ENCODE measurements at regions not wholly inside any gene's neighbourhood (a gene's known extent, or its start where the extent isn't known, plus 50 kb on each side); places are given as distances from the start of the nearest gene placed in this dataset.

DNA sequence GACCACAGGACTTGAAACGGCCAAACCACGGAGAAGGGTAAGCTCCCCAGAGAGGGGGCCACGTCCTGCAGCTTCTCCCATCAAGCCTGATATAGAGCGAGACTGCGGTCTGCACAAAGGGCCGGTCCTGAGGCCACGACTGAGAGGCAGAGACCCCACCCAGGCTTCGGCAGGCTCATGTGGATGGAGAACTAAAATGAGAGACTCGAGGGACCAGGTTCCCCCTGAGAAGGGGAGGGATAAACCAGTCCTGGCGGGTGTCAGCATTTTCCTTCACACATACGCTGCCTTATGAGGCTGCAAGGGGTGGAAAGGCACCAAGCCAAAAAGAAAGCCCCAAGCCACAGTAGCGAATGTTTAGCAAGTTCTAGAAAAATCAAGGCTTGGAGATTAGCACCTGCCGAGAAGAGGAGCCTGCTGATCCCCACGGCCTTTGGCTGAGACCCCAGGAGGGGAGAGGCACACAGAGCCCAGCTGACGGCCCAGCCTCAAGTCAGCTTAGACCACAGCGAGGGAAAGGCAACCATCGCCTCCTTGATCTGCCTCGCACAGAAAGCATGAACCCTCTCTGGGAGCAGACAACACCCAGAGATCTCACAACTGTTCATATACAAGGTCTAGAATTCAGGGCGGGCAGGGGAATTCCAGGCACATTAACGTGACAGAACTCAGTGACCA, 92.6 kb upstream of the RNF32 start:
- H3K4me3 ChIP-seq (ENCODE audit: low read depth, low read length), result no peak overlapping the region
- no peak for DNase-seq (ENCODE audit: low read depth)
- TF ChIP-seq, protein P1, sequence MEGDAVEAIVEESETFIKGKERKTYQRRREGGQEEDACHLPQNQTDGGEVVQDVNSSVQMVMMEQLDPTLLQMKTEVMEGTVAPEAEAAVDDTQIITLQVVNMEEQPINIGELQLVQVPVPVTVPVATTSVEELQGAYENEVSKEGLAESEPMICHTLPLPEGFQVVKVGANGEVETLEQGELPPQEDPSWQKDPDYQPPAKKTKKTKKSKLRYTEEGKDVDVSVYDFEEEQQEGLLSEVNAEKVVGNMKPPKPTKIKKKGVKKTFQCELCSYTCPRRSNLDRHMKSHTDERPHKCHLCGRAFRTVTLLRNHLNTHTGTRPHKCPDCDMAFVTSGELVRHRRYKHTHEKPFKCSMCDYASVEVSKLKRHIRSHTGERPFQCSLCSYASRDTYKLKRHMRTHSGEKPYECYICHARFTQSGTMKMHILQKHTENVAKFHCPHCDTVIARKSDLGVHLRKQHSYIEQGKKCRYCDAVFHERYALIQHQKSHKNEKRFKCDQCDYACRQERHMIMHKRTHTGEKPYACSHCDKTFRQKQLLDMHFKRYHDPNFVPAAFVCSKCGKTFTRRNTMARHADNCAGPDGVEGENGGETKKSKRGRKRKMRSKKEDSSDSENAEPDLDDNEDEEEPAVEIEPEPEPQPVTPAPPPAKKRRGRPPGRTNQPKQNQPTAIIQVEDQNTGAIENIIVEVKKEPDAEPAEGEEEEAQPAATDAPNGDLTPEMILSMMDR (conservative IDR thresholded peaks at IDR 0.05; ENCODE audit: low read depth, low read length), result no peak

DNA sequence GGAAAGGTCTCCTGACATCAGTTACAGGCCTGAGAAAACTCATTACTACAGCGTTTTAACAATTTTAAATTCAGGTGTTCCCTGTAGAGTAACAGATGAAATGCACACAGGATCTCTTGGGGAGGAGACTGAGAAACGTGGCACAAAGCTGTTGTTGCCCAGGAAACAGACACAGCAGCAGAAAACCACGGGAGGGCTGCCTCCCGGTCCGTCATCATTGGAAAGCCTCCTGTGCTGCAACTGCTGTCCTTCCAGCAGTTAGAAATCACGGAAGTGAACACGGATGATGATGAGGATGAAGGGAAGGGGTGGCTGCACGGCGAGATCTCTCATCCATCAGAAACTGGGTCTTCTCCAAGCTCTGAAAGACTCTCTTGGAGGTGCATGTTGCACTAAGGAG, 94.6 kb upstream of the RNF32 start:
- no peak overlapping the region for H3K4me3 ChIP-seq (ENCODE audit: low read depth, low read length)
- TF ChIP-seq, protein P1 (conservative IDR thresholded peaks at IDR 0.05; ENCODE audit: low read depth, low read length), result no peak
- DNase-seq (ENCODE audit: low read depth), result no peak

DNA sequence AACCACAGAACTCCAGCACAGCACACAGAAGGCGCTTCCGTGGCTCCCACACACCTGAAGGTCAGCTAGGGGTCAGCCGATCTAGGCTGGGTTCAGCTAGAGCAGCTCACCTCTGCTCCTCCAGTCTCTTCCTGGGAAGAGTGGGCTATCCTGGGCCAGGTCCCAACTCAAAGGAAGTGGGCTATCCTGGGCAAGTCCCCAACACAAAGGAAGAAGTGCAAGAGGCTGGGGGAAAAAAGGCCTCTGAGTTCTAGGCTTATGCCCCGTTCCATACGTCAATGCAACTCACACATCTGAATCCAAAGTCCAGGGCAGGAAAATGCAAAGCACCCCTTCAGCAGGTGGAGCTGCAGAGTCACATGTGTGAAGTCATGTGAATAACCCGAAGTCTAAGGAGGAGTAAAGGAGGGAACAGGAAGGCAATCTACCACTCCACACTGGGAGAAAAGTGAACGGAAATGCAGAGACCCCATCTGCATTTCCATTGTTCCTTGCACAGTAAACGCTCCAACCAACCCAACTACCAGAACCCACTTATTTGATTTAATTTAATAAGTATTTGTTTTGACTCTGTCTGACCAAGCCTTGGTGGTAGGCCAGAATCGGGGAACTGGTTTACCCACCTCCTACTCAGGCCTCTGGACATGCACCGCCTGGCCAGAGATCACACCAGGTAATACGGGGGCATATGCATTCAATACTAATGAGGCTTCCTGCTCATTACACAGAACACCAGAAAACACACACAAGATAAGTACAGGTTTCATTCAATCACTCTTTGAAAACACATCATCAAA, 95.5 kb upstream of the RNF32 start:
- no peak overlapping the region for H3K4me3 ChIP-seq (ENCODE audit: low read depth, low read length)
- no peak for DNase-seq (ENCODE audit: low read depth)
- TF ChIP-seq, protein P1 (conservative IDR thresholded peaks at IDR 0.05; ENCODE audit: low read depth, low read length), result no peak

DNA sequence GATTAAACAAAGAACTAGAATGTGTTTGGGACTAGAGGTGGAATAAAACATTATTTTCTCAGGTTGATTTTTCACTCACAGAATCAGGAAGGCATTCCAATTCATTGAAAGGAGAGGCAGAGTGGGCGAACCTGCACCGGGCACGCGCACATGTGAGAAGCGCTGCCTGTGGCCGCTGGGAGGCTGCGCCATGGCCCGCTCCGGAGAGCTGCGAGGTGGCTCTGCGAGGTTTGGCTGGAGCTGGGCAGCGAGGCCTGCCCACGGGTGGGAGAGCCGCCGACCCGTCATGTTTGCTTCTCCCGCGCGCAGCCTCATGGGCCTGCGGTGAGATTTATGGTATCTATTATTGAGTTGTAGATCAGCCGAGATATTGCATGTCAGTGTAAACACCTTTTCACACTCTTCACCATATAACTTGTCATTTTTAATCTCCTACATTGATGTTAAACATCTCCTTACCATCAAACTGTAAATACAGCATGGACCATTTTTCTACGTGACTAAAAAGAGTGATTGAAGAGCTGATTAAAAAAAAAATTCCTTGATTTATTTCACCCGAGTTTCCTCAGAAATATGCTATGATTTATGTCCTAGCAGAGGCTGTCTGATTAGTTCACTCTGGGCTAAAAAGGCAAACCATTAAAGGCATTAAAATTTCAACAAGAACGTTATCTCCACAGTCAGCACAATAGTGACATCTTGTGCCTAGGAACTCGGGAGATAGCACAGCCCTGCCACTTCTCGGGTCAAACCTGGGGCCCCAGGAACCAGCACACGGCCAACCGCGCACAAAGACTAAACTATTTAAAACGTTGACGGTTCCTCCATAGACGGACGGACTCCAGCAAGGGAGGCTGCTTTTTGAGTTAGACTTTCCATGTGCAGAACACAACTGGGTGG, 96.6 kb upstream of the RNF32 start:
- DNase-seq (ENCODE audit: low read depth), result no peak
- TF ChIP-seq, protein P1 (conservative IDR thresholded peaks at IDR 0.05; ENCODE audit: low read depth, low read length), result no peak
- H3K4me3 ChIP-seq (ENCODE audit: low read depth, low read length), result no peak overlapping the region

DNA sequence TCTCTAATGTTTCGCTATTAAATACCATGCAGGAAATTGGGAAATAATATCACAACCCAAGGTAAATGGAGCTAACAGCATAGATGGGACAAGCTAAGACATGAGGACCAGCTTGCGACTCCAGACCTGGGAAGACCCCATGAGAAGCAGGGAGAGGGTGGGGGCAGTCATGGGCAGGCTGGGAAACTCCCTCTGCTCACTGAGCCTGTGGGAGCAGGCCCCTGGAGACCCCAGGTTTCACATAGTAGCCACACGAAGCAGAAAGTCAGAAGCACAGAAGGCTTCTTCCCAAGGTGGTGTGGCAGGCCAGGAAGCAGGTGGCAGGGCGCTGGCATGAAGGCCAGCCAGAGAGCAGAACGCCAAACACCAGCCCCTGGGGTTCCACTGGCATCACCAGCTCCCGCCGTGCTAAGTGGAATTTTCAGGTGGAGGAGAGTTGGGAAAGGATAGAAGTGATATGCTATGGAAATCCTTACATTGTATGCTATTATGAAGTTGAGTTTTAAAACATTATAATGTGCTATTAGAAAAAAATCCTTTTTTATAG, 99.9 kb upstream of the RNF32 start:
- H3K4me3 ChIP-seq (ENCODE audit: low read depth, low read length), result no peak overlapping the region
- TF ChIP-seq, protein P1 (conservative IDR thresholded peaks at IDR 0.05; ENCODE audit: low read depth, low read length), result no peak
- DNase-seq (ENCODE audit: low read depth), result no peak

DNA sequence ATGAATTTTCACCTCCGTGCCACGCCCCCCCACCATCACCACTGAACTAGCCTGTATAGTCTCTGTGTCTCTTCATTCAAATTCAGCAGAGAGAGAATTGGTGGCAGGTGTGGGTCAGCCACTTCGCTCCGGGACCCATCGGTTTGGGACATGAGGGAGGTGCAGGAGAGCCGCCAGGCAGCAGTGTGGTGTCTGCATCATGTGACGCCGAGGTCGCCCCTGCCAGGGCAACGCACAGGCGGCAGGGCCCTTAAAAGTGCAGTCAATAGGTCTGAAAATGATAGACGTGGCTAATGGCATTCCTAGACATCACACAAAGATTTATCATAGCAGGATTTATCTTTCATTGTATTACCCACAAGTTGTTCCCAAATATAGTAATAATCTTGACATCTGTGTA, 100.6 kb upstream of the RNF32 start:
- TF ChIP-seq, protein P1 (conservative IDR thresholded peaks at IDR 0.05; ENCODE audit: low read depth, low read length), result no peak
- no peak overlapping the region for H3K4me3 ChIP-seq (ENCODE audit: low read depth, low read length)
- DNase-seq (ENCODE audit: low read depth), result no peak

Measured in epithelial cell of proximal tubule (primary cell).